ENCODE measurements at regions not wholly inside any gene's neighbourhood (a gene's known extent, or its start where the extent isn't known, plus 50 kb on each side); places are given as distances from the start of the nearest gene placed in this dataset.

GRCh38 chr13:26899202-26899601 is 138.6 kb upstream of the GPR12 start:
- H3K36me3 ChIP-seq = no peaks in the 10 kb centered on the region
- intact Hi-C loops (cut with DNase I; ENCODE audit: low total_unique reads) = no loop called here
- no peak for DNase-seq (ENCODE audit: low spot score in 2 of 2)
- peaks cover 0 to 16% of the 10 kb centered on the region in 2 donors for H3K27me3 ChIP-seq
- no peak overlapping the region for H3K4me3 ChIP-seq
- H3K9me3 ChIP-seq = no peaks in the 10 kb centered on the region
- no peaks in the 10 kb centered on the region for H3K4me1 ChIP-seq
- H3K27ac ChIP-seq = no peak overlapping the region
- TF ChIP-seq POLR2AphosphoS5 (IDR thresholded peaks at IDR 0.05) (no peak), POLR2A (IDR thresholded peaks at IDR 0.05) (no peak), CTCF (IDR thresholded peaks at IDR 0.05) (no peak)

- H3K4me3 ChIP-seq = no peak overlapping the region
- no peak for TF ChIP-seq CTCF (IDR thresholded peaks at IDR 0.05)
- no peaks in the 10 kb centered on the region for H3K36me3 ChIP-seq
- no peaks in the 10 kb centered on the region for H3K4me1 ChIP-seq
- intact Hi-C loops (cut with DNase I; ENCODE audit: low total_unique reads) = no loop called here
- peaks cover 0 to 16% of the 10 kb centered on the region in 2 donors for H3K27me3 ChIP-seq
- no peaks in the 10 kb centered on the region for H3K9me3 ChIP-seq
- H3K27ac ChIP-seq = no peak overlapping the region
- DNase-seq (ENCODE audit: low spot score in 2 of 2) = no peak
These were observed 137.3 kb upstream of the GPR12 start for GRCh38 chr13:26897706-26898550.

- intact Hi-C loops (cut with DNase I; ENCODE audit: low total_unique reads) = no loop called here
- Histone ChIP-seq H3K4me3 (no peak overlapping the region), H3K36me3 (no peaks in the 10 kb centered on the region), H3K27me3 (peaks cover 0 to 16% of the 10 kb centered on the region in 2 donors), H3K4me1 (no peaks in the 10 kb centered on the region), H3K27ac (no peak overlapping the region), H3K9me3 (no peaks in the 10 kb centered on the region)
- TF ChIP-seq POLR2A (IDR thresholded peaks at IDR 0.05) (no peak), CTCF (IDR thresholded peaks at IDR 0.05) (no peak), POLR2AphosphoS5 (IDR thresholded peaks at IDR 0.05) (no peak)
- DNase-seq (ENCODE audit: low spot score in 2 of 2) = no peak
These were observed 136.5 kb upstream of the GPR12 start for GRCh38 chr13:26896986-26897668.

GRCh38 chr13:26895808-26896466 is 135.4 kb upstream of the GPR12 start:
- no peak for DNase-seq (ENCODE audit: low spot score in 2 of 2)
- intact Hi-C loops (cut with DNase I; ENCODE audit: low total_unique reads) = no loop called here
- Histone ChIP-seq H3K27ac (no peak overlapping the region), H3K27me3 (peaks cover 0 to 16% of the 10 kb centered on the region in 2 donors), H3K9me3 (no peaks in the 10 kb centered on the region), H3K4me1 (no peaks in the 10 kb centered on the region), H3K4me3 (no peak overlapping the region), H3K36me3 (no peaks in the 10 kb centered on the region)
- TF ChIP-seq POLR2AphosphoS5 (IDR thresholded peaks at IDR 0.05) (no peak), CTCF (IDR thresholded peaks at IDR 0.05) (no peak)

All from breast epithelium (tissue), 4 donors.